Testis (tissue), 2 donors: ENCODE measurements at regions not wholly inside any gene's neighbourhood (a gene's known extent, or its start where the extent isn't known, plus 50 kb on each side); places are given as distances from the start of the nearest gene placed in this dataset.

ENCODE experiments used
- POLR2A ChIP-seq: fragments of 450-650 bp; IDR thresholded peaks from one replicate; pipeline ENCODE4 v1.6.1; 2017; ENCODE audit warnings: antibody characterized with exemption, mild to moderate bottlenecking, moderate library complexity
- TF ChIP-seq, protein P1 (sequence below), 3 experiments: fragments of 450-650 bp in 2 of 3; fragments of 200-600 bp in 1 of 3; sonication (generic) in 1 of 3; IDR thresholded peaks; one replicate each; pipeline ENCODE4 v1.5.1; 2016 to 2019; ENCODE audit warnings: antibody characterized with exemption in 3 of 3, mild to moderate bottlenecking in 2 of 3, moderate library complexity in 1 of 3

DNA sequence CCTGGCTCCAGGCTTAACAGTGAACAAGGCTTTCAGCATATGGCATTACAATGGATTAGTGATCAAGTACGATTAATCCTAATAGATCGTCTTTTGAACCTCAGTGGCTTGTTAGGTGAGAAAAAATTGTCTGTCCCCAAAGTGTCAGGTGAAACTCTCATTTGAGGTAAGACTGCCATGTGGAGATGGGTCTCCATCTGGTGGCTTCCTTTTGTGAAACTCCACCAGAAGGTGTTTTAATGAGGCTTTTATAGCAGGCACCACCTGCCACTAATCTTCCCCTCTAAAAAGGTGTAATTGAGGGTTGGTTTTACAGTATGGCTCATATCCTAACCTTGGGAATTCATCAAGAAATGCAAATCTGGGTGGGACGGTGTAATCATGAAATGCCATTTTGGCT is 471.1 kb upstream of the MPDZ start:
- TF ChIP-seq, protein P1, sequence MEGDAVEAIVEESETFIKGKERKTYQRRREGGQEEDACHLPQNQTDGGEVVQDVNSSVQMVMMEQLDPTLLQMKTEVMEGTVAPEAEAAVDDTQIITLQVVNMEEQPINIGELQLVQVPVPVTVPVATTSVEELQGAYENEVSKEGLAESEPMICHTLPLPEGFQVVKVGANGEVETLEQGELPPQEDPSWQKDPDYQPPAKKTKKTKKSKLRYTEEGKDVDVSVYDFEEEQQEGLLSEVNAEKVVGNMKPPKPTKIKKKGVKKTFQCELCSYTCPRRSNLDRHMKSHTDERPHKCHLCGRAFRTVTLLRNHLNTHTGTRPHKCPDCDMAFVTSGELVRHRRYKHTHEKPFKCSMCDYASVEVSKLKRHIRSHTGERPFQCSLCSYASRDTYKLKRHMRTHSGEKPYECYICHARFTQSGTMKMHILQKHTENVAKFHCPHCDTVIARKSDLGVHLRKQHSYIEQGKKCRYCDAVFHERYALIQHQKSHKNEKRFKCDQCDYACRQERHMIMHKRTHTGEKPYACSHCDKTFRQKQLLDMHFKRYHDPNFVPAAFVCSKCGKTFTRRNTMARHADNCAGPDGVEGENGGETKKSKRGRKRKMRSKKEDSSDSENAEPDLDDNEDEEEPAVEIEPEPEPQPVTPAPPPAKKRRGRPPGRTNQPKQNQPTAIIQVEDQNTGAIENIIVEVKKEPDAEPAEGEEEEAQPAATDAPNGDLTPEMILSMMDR (IDR thresholded peaks at IDR 0.05): no peak
- TF ChIP-seq POLR2A: no peak
